HL-60 (cell line): ENCODE measurements at regions not wholly inside any gene's neighbourhood (a gene's known extent, or its start where the extent isn't known, plus 50 kb on each side); places are given as distances from the start of the nearest gene placed in this dataset.

Experiments used
- GABPA ChIP-seq: IDR thresholded peaks from 2 replicates; pipeline ENCODE4 v1.6.1; 2012; ENCODE audit warnings: low read depth
- POLR2AphosphoS5 ChIP-seq: IDR thresholded peaks from 2 replicates; pipeline ENCODE4 v1.6.1; 2012; ENCODE audit warnings: low read depth
- SPI1 ChIP-seq: IDR thresholded peaks from 2 replicates; pipeline ENCODE4 v1.6.1; 2012; ENCODE audit warnings: low read depth, mild to moderate bottlenecking, borderline replicate concordance
- TF ChIP-seq, protein P1 (sequence below): IDR thresholded peaks from one replicate; pipeline ENCODE4 v1.5.1; 2011; ENCODE audit warnings: low read length, control low read depth, inconsistent platforms; ENCODE audit not compliant: insufficient read depth
- TF ChIP-seq, protein P2 (sequence below): IDR thresholded peaks from 2 replicates; pipeline ENCODE4 v1.6.1; 2012; ENCODE audit warnings: low read depth; ENCODE audit not compliant: insufficient replicate concordance

DNA sequence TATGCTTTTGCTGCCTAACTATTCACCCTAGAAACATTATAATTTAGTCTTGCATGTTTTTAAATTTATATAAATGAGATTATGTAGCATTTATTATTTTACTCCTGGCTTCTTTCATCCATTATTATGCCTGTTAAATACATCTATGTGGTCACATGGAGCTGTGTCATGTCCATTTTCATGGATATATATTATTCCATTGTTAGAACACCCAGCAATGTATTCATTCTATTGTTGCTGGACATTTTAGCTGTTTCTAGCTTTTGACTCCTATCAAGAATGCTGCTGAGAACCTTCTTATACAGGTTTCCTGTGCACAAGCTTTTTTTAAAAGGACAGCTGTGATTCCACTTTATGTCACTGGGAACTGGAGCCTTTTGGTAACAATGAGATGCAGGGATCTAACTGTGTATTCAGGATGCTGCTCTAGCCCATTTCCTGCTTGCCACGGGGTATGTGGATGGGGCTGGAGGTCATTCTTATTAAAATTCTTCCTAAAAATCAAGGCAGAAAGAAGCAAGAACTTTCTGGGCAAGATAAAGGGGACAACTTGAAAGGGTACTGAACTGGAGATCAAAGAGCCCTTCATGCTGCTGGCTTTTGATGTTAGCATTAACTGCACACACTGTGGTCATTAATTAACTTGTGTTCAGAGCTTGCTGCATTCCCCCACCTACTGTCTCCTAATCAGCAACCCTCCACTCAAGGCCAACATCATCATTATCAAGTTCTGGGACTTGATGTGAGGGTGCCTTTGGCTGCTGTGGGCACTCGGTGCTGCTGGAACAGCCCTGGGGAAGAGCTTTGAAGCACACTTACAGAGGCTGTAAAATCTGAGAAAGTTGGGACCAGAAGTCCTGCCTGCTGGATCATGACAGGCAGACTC, 96.6 kb upstream of the AKIRIN2 start:
- TF ChIP-seq POLR2AphosphoS5 (no peak), GABPA (no peak), SPI1 (no peak)
- TF ChIP-seq, protein P1, sequence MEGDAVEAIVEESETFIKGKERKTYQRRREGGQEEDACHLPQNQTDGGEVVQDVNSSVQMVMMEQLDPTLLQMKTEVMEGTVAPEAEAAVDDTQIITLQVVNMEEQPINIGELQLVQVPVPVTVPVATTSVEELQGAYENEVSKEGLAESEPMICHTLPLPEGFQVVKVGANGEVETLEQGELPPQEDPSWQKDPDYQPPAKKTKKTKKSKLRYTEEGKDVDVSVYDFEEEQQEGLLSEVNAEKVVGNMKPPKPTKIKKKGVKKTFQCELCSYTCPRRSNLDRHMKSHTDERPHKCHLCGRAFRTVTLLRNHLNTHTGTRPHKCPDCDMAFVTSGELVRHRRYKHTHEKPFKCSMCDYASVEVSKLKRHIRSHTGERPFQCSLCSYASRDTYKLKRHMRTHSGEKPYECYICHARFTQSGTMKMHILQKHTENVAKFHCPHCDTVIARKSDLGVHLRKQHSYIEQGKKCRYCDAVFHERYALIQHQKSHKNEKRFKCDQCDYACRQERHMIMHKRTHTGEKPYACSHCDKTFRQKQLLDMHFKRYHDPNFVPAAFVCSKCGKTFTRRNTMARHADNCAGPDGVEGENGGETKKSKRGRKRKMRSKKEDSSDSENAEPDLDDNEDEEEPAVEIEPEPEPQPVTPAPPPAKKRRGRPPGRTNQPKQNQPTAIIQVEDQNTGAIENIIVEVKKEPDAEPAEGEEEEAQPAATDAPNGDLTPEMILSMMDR: no peak
- TF ChIP-seq, protein P2, sequence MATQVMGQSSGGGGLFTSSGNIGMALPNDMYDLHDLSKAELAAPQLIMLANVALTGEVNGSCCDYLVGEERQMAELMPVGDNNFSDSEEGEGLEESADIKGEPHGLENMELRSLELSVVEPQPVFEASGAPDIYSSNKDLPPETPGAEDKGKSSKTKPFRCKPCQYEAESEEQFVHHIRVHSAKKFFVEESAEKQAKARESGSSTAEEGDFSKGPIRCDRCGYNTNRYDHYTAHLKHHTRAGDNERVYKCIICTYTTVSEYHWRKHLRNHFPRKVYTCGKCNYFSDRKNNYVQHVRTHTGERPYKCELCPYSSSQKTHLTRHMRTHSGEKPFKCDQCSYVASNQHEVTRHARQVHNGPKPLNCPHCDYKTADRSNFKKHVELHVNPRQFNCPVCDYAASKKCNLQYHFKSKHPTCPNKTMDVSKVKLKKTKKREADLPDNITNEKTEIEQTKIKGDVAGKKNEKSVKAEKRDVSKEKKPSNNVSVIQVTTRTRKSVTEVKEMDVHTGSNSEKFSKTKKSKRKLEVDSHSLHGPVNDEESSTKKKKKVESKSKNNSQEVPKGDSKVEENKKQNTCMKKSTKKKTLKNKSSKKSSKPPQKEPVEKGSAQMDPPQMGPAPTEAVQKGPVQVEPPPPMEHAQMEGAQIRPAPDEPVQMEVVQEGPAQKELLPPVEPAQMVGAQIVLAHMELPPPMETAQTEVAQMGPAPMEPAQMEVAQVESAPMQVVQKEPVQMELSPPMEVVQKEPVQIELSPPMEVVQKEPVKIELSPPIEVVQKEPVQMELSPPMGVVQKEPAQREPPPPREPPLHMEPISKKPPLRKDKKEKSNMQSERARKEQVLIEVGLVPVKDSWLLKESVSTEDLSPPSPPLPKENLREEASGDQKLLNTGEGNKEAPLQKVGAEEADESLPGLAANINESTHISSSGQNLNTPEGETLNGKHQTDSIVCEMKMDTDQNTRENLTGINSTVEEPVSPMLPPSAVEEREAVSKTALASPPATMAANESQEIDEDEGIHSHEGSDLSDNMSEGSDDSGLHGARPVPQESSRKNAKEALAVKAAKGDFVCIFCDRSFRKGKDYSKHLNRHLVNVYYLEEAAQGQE: no peak
